ENCODE measurements at regions not wholly inside any gene's neighbourhood (a gene's known extent, or its start where the extent isn't known, plus 50 kb on each side); places are given as distances from the start of the nearest gene placed in this dataset.

DNA sequence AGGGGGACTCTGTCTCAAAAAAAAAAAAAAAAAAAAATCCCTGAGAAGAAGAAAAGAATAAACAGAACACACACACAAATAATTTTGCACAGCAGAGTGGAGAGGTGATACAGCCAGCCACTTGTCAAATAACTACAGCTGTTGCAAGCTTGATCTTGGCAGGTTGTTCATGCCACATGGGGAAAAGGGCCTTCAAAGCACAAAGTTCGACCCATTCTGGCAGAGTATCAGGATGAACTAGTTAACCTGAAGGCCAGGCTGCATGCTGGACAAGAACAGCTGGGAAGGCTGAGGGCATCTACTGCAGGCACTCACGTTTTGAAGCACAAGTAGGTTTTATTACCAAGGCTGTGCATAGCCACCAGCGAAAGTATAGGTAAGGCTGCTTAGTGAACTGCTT lies 104.1 kb downstream of the KCTD15 start:
- TF ChIP-seq ZFX (IDR thresholded peaks at IDR 0.05), result no peak
- TF ChIP-seq, protein P1, sequence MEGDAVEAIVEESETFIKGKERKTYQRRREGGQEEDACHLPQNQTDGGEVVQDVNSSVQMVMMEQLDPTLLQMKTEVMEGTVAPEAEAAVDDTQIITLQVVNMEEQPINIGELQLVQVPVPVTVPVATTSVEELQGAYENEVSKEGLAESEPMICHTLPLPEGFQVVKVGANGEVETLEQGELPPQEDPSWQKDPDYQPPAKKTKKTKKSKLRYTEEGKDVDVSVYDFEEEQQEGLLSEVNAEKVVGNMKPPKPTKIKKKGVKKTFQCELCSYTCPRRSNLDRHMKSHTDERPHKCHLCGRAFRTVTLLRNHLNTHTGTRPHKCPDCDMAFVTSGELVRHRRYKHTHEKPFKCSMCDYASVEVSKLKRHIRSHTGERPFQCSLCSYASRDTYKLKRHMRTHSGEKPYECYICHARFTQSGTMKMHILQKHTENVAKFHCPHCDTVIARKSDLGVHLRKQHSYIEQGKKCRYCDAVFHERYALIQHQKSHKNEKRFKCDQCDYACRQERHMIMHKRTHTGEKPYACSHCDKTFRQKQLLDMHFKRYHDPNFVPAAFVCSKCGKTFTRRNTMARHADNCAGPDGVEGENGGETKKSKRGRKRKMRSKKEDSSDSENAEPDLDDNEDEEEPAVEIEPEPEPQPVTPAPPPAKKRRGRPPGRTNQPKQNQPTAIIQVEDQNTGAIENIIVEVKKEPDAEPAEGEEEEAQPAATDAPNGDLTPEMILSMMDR (conservative IDR thresholded peaks at IDR 0.05), result no peak

DNA sequence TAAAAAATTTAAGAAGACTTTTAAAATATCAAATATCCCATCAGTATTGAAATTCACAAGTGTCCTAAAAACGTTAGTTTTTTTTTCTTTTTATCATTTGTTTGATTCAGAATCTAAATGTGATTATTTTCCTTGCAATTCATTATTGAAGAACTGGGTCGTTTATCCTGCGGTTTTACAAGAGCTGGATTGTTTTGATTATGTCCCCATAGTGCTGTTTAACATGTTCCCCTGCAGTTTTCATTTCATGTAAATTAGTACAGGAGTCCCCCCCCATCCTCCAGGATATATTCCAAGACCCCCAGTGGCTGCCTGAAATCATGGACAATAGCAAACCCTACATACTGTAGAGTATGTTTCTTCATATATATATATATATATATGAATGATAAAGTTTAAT lies 105.7 kb downstream of the KCTD15 start:
- TF ChIP-seq, protein P1 (conservative IDR thresholded peaks at IDR 0.05), result no peak
- no peak for TF ChIP-seq ZFX (IDR thresholded peaks at IDR 0.05)
- H3K27ac ChIP-seq, result no peak overlapping the region

More for the DNA sequence above, 104.1 kb downstream of the KCTD15 start:
- H3K27ac ChIP-seq, result no peak overlapping the region

DNA sequence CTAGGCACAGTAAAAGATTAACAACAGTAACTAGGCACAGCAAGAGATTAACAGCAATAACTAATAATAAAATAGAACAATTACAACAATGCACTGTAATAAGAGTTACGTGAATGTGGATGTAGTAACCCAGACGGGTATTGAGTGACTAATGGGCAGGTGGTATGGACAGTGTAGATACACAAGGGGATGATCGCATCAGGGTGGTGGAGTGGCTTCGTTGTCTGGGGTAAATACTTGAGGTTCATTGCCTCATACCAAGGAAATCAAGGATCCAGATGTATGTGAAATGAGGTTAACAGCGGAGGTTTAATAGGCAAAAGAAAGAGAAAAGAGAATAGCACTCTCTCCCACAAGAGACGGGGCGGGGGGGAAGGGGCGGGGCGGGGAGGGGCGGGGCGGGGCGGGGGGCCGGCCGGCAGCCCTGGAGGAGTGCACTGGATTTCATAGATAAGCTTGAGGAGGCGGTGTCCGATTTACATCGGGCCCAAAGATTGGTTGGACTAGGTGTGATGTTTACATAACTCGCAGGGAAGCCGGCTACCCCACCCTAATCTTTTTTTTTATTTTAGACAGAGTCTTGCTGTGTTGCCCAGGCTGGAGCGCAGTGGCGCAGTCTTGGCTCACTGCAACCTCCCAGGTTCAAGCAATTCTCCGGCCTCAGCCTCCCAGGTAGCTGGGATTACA lies 106.3 kb downstream of the KCTD15 start:
- H3K27ac ChIP-seq, result no peak overlapping the region
- TF ChIP-seq, protein P1 (conservative IDR thresholded peaks at IDR 0.05), result no peak
- no peak for TF ChIP-seq ZFX (IDR thresholded peaks at IDR 0.05)

DNA sequence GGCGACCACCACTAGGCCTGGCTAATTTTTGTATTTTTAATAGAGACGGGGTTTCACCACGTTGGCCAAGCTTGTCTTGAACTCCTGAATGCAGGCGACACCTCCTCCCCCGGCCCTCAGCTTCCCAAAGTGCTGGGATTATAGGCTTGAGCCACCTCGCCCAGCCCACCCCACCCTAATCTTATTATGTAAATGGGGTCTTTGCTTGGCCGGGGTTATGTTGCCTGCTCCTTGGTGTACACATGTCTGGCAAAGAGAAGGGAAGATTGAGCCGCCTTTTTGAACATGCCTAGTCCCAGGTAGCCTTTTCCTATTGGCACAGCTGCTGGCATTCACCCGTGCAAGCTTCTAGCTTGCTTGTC lies 106.8 kb downstream of the KCTD15 start:
- TF ChIP-seq, protein P1 (conservative IDR thresholded peaks at IDR 0.05), result no peak
- no peak for TF ChIP-seq ZFX (IDR thresholded peaks at IDR 0.05)

DNA sequence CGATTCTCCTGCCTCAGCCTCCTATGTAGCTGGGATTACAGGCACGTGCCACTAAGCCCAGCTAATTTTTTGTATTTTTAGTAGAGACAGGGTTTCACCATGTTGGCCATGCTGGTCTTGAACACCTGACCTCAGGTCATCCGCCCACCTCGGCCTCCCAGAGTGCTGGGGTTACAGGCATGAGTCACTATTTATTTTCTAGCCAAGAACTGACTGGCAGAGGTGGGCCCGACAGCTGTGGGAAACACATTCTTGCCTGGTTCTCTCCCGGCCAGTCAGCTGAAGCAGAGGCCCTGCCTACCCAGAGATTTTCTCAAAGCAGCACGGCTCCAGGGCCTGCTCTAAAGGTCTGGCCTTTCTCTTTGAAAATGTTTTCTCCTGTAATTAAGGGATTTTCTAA lies 108.0 kb downstream of the KCTD15 start:
- no peak overlapping the region for H3K27ac ChIP-seq
- no peak for TF ChIP-seq ZFX (IDR thresholded peaks at IDR 0.05)
- TF ChIP-seq, protein P1 (conservative IDR thresholded peaks at IDR 0.05), result no peak

More for the DNA sequence above, 106.8 kb downstream of the KCTD15 start:
- H3K27ac ChIP-seq, result no peak overlapping the region

DNA sequence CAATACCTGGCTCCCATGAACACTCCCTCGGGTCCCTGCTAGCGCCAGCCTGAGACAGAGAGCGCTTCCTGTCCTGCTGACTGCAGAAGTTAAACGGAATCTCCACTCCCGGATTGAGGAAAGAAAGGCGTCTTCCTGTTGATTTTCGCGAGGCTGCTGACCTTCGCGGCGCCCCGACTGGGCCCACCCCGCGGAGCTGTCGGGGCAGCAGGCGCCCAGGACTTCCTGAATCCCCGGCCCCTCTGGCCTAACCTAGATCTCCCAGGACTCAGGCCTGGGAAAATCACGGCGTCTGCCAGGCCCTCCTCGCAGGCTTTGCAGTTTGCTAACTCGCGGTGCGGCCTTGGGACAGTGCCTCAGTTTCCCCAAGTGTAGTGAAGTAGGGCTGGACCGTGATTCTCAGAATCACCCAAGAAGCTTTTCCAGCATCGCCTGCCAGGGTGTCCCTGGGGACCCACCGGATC lies 108.8 kb downstream of the KCTD15 start:
- TF ChIP-seq, protein P1 (conservative IDR thresholded peaks at IDR 0.05), result no peak
- TF ChIP-seq ZFX (IDR thresholded peaks at IDR 0.05), result no peak
- H3K27ac ChIP-seq, result peak overlapping the region; percentile 85

DNA sequence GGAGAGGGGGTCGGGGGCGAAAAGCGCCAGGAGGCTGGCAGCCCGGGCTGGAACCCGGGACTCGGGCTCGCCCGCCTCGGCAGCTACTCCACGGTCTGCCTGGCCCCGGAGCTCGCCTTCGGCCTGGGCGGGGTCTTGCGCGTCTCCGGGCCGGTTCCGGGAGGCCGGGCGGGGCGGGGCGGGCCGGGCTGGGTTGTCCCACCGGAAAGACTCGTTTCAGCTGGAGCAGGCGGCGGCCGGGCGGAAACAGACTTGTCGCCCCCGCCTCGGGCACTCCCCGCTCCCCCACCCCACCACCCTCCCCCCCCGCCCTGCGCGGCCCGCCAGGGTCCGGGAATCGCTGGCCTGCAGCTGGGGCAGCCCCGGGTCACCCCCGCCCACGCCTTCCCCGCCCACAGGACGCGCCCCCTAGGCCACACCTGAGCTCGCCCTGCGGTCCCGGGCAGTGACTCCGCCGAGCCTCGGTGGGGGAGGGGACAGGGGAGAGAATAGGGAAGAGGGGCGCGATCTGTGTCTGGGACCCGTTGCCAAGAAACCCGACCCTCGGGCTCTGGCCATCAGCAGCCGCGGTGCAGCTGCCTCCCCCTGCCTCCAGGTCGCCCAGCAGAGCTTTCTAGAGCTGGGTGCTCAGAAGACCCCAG lies 109.4 kb downstream of the KCTD15 start:
- H3K27ac ChIP-seq, result peak overlapping the region; percentile 85
- TF ChIP-seq ZFX (IDR thresholded peaks at IDR 0.05), result no peak
- TF ChIP-seq, protein P1 (conservative IDR thresholded peaks at IDR 0.05), result no peak
